H54 (cell line): ENCODE measurements at regions not wholly inside any gene's neighbourhood (a gene's known extent, or its start where the extent isn't known, plus 50 kb on each side); places are given as distances from the start of the nearest gene placed in this dataset.

Experiments
- DNase-seq: peaks from one replicate; pipeline ENCODE4 v3.0.0; 2011; ENCODE audit warnings: low spot score, mixed read lengths; ENCODE audit not compliant: insufficient read length
- FAIRE-seq: peaks from 3 replicates; lab custom pipeline; 2011; peaks lifted over from hg19 to GRCh38; lab: Jason Lieb, UNC
- POLR2A ChIP-seq: IDR thresholded peaks from 2 replicates; pipeline ENCODE4 v1.6.1; 2011; ENCODE audit warnings: low read depth, mild to moderate bottlenecking, low read length

- DNase-seq = no peak
- TF ChIP-seq POLR2A = no peak
- FAIRE-seq = no peak
Observed at GRCh38 chrX:97666890-97667289, 783.2 kb downstream of the RPA4 start.

DNA sequence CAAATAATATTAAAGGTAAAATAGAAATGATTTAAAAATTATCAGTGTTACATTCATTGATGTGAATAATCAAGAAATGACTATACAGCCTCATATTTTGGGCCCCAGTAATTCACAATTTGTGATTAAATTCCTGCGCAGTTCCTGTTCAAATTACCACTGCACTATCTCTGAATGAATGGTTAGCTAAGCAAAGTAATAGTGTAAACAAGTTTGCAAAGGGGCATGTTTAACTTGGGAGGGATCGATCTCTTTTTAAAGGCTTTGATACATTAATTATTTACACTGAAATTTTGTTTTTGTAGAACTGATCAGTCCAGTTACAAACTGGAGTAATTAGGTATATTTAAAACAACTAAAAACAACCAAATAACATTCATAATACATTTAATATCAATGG lies 784.4 kb downstream of the RPA4 start:
- TF ChIP-seq POLR2A = no peak
- FAIRE-seq = no peak

DNA sequence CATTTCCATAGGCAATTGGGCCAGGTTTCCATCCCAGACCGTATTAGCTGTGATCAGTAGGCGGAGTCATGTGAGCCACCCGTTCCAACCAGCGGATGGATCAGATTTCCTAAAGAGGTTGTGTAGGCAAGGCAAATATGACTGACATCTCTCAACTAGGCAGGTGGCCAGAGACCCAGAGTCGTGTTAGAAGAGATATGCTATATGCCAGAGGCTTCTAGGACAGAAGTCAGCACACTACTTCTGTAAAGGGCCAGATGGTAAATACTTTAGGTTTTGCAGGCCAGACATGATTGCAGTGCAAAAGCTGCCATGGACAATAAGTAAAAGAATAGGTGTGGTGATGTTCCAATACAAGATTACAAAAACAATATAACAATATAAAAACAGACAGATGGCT lies 788.4 kb downstream of the RPA4 start:
- TF ChIP-seq POLR2A = no peak

More for the DNA sequence above, 784.4 kb downstream of the RPA4 start:
- no peak for DNase-seq

DNA sequence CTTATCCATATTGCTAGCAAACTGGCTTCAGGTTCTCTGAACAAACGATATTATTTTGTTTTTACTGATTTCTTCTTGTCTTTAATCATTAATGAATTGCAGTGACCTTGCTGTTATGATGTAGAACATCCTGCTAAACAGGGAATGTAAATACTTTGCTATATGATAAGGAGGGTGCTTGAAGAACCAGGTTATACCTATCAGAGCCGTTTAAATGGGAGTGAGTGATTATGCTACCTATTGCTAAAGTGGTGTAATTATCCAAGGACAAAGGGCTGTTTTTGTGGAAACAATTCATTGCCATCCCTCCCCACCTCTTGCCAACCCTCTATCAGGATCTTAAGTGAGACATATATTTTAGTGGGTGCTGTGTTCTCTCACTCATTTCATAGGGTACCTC lies 788.9 kb downstream of the RPA4 start:
- no peak for DNase-seq
- no peak for FAIRE-seq

More for the DNA sequence above, 788.4 kb downstream of the RPA4 start:
- DNase-seq (no peak), FAIRE-seq (no peak)

DNA sequence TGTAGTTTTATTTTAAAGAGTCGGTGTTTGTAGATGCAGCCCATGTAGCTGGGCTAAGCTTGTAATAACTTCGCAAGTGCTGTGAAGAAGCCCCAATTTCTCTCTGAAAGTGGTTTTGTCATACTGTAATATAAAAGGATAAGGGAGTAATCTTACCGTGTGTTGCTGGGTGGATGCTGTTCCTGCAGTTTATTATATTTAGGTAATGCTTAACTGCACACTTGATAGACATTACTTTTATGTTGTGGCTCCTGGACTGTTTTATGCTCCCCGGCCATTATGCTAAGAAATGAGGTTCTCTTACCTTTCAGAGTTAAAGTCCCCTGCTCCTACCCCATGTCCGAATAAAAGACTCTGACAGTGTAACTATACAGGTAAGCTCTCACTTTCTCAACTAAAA lies 789.4 kb downstream of the RPA4 start:
- no peak for DNase-seq
- no peak for FAIRE-seq
- TF ChIP-seq POLR2A = no peak

More for the DNA sequence above, 788.9 kb downstream of the RPA4 start:
- TF ChIP-seq POLR2A = no peak

DNA sequence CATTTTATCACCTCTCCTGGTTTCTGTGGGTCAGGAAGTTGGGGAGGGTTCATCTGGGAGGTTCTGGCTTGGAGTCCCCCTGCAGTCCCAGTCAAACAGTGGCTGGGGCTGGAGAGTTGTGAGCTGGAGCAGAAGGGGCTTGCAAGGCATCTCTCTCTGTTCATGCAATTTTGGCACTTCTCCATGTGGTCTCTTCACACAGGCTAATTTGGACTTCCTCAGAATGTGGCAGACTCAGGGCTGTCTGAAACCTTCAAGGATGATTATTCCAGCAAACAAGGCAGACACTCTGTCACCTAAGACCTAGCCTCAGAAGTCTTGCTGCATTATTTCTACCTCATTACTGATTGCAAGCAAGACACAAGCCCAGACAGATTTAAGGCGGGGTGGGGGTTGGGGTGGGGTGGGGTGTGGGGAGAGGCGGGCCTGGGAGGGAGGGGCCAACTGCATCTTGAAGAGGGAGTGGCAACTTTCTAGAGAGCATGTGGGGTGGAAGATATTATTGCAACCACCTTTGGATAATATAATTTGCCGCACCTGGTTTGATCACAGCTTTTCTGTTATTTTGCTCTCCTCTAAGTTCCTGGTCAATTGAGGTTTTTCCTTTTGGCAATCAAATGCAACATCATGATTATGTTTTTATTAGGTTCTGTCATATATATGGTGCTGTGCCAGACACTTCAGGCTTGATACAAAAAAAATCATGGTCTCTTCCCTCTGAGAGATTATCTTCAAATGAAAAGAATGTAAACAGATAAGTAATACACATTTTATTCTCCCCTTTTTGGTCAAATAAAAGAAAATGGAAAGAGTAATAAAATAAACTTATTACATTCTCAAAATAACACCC lies 799.5 kb downstream of the RPA4 start:
- FAIRE-seq (no peak), DNase-seq (no peak)
- TF ChIP-seq POLR2A = no peak

GRCh38 chrX:97685753-97686152 lies 802.0 kb downstream of the RPA4 start:
- peak; percentile 5 for DNase-seq
- no peak for TF ChIP-seq POLR2A
- FAIRE-seq = peak; percentile 43

DNA sequence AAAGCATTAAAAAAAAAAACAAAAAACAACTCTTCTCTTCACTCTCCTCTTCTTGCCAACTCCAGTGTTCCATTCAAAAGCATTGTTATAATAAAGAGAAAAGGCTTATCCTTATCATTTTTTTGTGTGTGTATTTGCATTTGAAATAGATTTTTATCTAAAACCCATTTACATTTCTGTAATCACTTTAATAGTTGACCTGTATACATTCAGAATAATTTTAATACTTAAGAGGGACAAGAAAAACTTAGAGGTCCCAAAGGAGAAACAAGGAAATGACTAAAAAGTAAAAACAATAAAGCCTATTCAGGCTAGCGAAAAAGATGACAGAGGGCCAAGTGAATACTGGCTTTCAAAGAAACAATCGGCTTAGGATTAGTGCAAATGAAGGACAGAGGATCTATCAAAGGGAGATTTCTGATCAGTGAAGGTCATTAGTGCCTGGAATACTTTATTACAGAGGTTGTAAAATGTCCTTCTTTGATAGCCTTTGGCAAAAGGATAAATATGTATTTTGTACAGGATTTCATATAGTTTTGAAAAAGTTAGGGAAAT lies 808.3 kb downstream of the RPA4 start:
- FAIRE-seq (no peak), DNase-seq (no peak)
- TF ChIP-seq POLR2A = no peak

GRCh38 chrX:97692575-97692974 lies 808.9 kb downstream of the RPA4 start:
- TF ChIP-seq POLR2A = no peak
- no peak for DNase-seq
- FAIRE-seq = no peak

GRCh38 chrX:97700547-97700946 lies 816.8 kb downstream of the RPA4 start:
- TF ChIP-seq POLR2A = no peak
- DNase-seq (no peak), FAIRE-seq (no peak)

GRCh38 chrX:97704474-97704873 lies 820.8 kb downstream of the RPA4 start:
- FAIRE-seq (no peak), DNase-seq (no peak)
- no peak for TF ChIP-seq POLR2A

DNA sequence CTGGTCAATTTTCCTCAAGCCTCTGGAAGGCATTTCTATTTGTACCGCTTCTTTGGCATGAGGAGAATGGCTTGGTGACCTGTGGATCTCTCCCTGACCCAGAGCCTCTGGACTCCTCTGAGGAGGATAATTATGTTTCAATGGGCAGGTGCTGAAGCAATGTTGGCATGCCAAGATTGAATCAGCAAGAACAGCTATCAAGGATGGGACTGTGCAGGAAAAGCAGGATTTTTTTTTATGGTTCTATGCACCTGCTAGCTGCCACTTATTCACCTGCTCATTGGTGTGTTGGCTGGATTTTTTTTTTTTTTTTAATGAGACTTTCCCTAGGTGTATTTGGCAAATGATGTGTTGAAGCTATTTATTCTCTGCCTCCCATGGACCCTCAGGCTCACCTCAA lies 821.2 kb downstream of the RPA4 start:
- no peak for DNase-seq
- no peak for TF ChIP-seq POLR2A
- FAIRE-seq = no peak

- TF ChIP-seq POLR2A = no peak
- no peak for DNase-seq
- FAIRE-seq = no peak
Observed at GRCh38 chrX:97705936-97706335, 822.2 kb downstream of the RPA4 start.

DNA sequence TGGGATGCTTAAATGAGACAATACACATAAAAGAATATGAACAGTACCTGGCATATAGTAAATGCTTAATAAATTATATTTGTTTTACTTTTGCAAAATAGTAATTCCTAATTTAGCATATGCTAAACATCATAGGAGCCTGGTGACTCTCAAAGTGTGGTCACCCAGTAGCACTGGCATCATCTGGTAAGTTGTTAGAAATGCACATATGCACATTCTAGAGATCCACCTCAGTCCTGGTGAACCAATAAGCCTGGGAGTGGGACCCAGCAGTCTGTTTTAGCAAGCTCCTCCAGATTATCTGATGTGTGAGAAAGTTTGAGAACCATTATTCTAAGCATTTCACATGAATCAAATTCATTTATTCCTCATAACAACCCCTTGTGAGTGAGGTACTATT lies 830.4 kb downstream of the RPA4 start:
- DNase-seq (no peak), FAIRE-seq (no peak)
- no peak for TF ChIP-seq POLR2A

DNA sequence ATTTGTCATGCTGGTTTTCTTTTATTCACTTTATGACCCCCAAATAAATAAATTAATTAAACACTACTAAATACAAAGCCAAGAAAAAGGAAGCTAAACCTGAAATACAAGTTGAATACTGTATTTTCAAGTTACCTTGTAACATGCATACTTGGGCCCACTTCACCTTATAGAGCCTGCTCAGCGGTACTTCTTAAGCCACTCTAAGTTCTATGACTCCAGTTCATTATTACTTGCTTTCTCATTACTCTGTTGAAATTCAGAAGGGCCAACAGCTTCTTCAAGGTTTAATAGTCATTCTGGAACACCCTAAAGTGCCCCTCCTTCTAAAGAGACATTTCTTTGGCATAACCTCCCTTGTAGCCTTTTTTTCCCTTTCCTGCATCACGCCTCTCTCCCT lies 844.5 kb downstream of the RPA4 start:
- TF ChIP-seq POLR2A = no peak
- no peak for DNase-seq
- no peak for FAIRE-seq
